ENCODE measurements at regions not wholly inside any gene's neighbourhood (a gene's known extent, or its start where the extent isn't known, plus 50 kb on each side); places are given as distances from the start of the nearest gene placed in this dataset.

- TF ChIP-seq CTCF (IDR thresholded peaks at IDR 0.05; ENCODE audit: unreplicated experiment in 3 of 3): no peak
- no peaks in the 10 kb centered on the region for H3K27me3 Mint-ChIP-seq (ENCODE audit: low read depth)
- H3K4me3 Mint-ChIP-seq: no peak overlapping the region
- no peaks in the 10 kb centered on the region for H3K9me3 Mint-ChIP-seq
- peaks cover 38% of the 10 kb centered on the region for H3K4me1 Mint-ChIP-seq
- H3K36me3 Mint-ChIP-seq (ENCODE audit: low read depth): no peaks in the 10 kb centered on the region
- peak overlapping the region; percentile 2 to 86 (median 44) for H3K27ac Mint-ChIP-seq
These were observed 674.3 kb downstream of the IRS1 start for GRCh38 chr2:226125176-226125883.

DNA sequence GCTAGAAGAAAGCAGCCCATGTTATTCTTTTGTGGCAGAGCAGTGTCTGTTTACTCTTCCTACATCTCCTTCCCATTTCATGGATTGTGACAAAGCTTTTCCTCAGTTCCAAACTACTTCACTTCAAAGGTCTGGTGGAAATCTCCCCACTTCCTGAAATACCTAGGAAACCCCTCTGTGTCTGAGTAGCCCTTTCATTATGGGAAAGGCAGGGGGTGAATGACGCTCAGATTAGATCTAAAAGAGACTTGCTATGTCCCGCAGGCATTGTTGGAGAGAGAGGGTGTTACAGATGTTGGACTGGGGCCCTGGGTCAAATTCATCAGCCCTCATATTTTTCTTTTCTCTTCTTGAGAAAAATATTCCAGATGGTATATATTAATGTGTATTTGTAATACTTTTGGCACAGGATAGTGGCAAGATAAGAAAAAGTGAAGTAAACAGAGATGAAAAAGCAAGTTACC, 675.0 kb downstream of the IRS1 start:
- Mint-ChIP-seq H3K36me3 (ENCODE audit: low read depth) (no peaks in the 10 kb centered on the region), H3K4me3 (peak overlapping the region in 1 of 3 experiments; percentile 3), H3K27me3 (ENCODE audit: low read depth) (no peaks in the 10 kb centered on the region), H3K9me3 (no peaks in the 10 kb centered on the region), H3K27ac (peak overlapping the region; percentile 44 to 86 (median 84)), H3K4me1 (peaks cover 38% of the 10 kb centered on the region)
- no peak for TF ChIP-seq CTCF (IDR thresholded peaks at IDR 0.05; ENCODE audit: unreplicated experiment in 3 of 3)

- Mint-ChIP-seq H3K27ac (peak overlapping the region; percentile 40 to 86 (median 73)), H3K4me3 (no peak overlapping the region), H3K4me1 (peaks cover 44% of the 10 kb centered on the region), H3K9me3 (no peaks in the 10 kb centered on the region), H3K27me3 (ENCODE audit: low read depth) (no peaks in the 10 kb centered on the region), H3K36me3 (ENCODE audit: low read depth) (no peaks in the 10 kb centered on the region)
- no peak for TF ChIP-seq CTCF (IDR thresholded peaks at IDR 0.05; ENCODE audit: unreplicated experiment in 3 of 3)
These were observed 676.3 kb downstream of the IRS1 start for GRCh38 chr2:226123300-226123699.

- no peak for TF ChIP-seq CTCF (IDR thresholded peaks at IDR 0.05; ENCODE audit: unreplicated experiment in 3 of 3)
- Mint-ChIP-seq H3K4me3 (peak overlapping the region in 1 of 3 experiments; percentile 28), H3K9me3 (no peaks in the 10 kb centered on the region), H3K27ac (peak overlapping the region; percentile 73 to 86 (median 81)), H3K36me3 (ENCODE audit: low read depth) (no peaks in the 10 kb centered on the region), H3K27me3 (ENCODE audit: low read depth) (no peaks in the 10 kb centered on the region), H3K4me1 (peaks cover 53% of the 10 kb centered on the region)
These were observed 677.6 kb downstream of the IRS1 start for GRCh38 chr2:226122041-226122440.

- Mint-ChIP-seq H3K27me3 (ENCODE audit: low read depth) (no peaks in the 10 kb centered on the region), H3K36me3 (ENCODE audit: low read depth) (no peaks in the 10 kb centered on the region), H3K27ac (peak overlapping the region; percentile 86 to 91 (median 89)), H3K4me3 (peak overlapping the region in 1 of 3 experiments; percentile 8), H3K9me3 (no peaks in the 10 kb centered on the region), H3K4me1 (peaks cover 54% of the 10 kb centered on the region)
- TF ChIP-seq CTCF (IDR thresholded peaks at IDR 0.05; ENCODE audit: unreplicated experiment in 3 of 3): no peak
These were observed 678.4 kb downstream of the IRS1 start for GRCh38 chr2:226121046-226121738.

Data from nephron (organoid).